ENCODE measurements at regions not wholly inside any gene's neighbourhood (a gene's known extent, or its start where the extent isn't known, plus 50 kb on each side); places are given as distances from the start of the nearest gene placed in this dataset.
"Not testable (repeated sequence)": the region's sequence is repeated elsewhere in the genome, so short reads cannot be mapped to it uniquely, and the experiment has no call there.

DNA sequence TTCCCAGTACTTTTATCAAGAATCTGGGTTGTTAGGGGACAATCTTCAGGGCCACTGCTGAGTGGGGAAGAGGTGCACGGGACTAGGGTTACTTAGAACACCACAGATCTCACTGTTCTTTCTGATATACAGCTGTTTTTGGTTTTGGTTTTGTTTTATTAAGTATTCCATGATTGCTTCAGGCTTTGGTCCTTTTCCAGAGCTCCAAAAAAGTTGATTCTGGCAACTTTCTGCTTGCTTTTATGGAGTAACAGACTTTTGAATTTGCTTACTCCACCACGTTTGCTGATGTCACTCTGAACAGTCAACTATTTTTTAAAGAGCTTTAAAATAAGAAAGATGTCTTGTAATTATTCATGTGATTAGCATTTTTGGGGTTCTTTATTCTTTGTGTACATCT, 368.1 kb upstream of the FOXG1 start:
- Histone ChIP-seq H3K4me3 (ENCODE audit: low read depth, low read length) (no peak overlapping the region), H3K4me1 (ENCODE audit: control insufficient read depth, insufficient read depth, low read length) (no peaks in the 10 kb centered on the region), H3K36me3 (ENCODE audit: control insufficient read depth in 2 of 2, insufficient read depth in 1 of 2, low read length in 2 of 2) (no peaks in the 10 kb centered on the region), H3K9me3 (ENCODE audit: control insufficient read depth, insufficient read depth, low read depth, low read length) (no peaks in the 10 kb centered on the region), H3K27ac (ENCODE audit: extremely low read depth, low read depth, low read length) (no peak overlapping the region)
- ChIA-PET CTCF (interaction anchor here (0.5 kb wide), 1 partner anchor 164 kb away, joined by 3 read pairs; no protein-coding TSS in a partner anchor), POLR2A (no interaction called here)
- TF ChIP-seq TRIM28 (IDR thresholded peaks at IDR 0.05; ENCODE audit: borderline replicate concordance, low read length) (no peak), ZNF501 (tag by site-specific recombination; IDR thresholded peaks at IDR 0.05) (no peak), PRDM4 (tag by site-specific recombination; IDR thresholded peaks at IDR 0.05) (no peak), ZNF785 (tag by site-specific recombination; IDR thresholded peaks at IDR 0.05) (no peak), ZNF324 (tag by site-specific recombination; IDR thresholded peaks at IDR 0.05) (no peak), SP3 (tag by site-specific recombination; IDR thresholded peaks at IDR 0.05) (no peak), ZNF394 (tag by site-specific recombination; IDR thresholded peaks at IDR 0.05; ENCODE audit: borderline replicate concordance) (no peak), BCL11A (tag by site-specific recombination; IDR thresholded peaks at IDR 0.05; ENCODE audit: low read depth) (no peak), SP2 (tag by site-specific recombination; IDR thresholded peaks at IDR 0.05) (no peak), ZNF426 (tag by site-specific recombination; IDR thresholded peaks at IDR 0.05) (no peak), ZNF274 (IDR thresholded peaks at IDR 0.05; ENCODE audit: low read length) (no peak), ZNF274 (tag by site-specific recombination; IDR thresholded peaks at IDR 0.05; ENCODE audit: borderline replicate concordance) (no peak), ZNF629 (tag by site-specific recombination; IDR thresholded peaks at IDR 0.05) (no peak), ZNF623 (tag by site-specific recombination; IDR thresholded peaks at IDR 0.05) (no peak), GLIS1 (tag by site-specific recombination; IDR thresholded peaks at IDR 0.05) (no peak), ZNF776 (tag by site-specific recombination; IDR thresholded peaks at IDR 0.05; ENCODE audit: borderline replicate concordance) (no peak), ZNF146 (tag by site-specific recombination; IDR thresholded peaks at IDR 0.05) (no peak), HOXD13 (CRISPR knock-in tag; IDR thresholded peaks at IDR 0.05; ENCODE audit: borderline replicate concordance) (no peak), GFI1B (tag by site-specific recombination; IDR thresholded peaks at IDR 0.05) (no peak), KLF9 (tag by site-specific recombination; IDR thresholded peaks at IDR 0.05; ENCODE audit: low read depth) (no peak)
- TF ChIP-seq, protein P1, sequence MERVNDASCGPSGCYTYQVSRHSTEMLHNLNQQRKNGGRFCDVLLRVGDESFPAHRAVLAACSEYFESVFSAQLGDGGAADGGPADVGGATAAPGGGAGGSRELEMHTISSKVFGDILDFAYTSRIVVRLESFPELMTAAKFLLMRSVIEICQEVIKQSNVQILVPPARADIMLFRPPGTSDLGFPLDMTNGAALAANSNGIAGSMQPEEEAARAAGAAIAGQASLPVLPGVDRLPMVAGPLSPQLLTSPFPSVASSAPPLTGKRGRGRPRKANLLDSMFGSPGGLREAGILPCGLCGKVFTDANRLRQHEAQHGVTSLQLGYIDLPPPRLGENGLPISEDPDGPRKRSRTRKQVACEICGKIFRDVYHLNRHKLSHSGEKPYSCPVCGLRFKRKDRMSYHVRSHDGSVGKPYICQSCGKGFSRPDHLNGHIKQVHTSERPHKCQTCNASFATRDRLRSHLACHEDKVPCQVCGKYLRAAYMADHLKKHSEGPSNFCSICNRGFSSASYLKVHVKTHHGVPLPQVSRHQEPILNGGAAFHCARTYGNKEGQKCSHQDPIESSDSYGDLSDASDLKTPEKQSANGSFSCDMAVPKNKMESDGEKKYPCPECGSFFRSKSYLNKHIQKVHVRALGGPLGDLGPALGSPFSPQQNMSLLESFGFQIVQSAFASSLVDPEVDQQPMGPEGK (tag by site-specific recombination; IDR thresholded peaks at IDR 0.05): no peak

DNA sequence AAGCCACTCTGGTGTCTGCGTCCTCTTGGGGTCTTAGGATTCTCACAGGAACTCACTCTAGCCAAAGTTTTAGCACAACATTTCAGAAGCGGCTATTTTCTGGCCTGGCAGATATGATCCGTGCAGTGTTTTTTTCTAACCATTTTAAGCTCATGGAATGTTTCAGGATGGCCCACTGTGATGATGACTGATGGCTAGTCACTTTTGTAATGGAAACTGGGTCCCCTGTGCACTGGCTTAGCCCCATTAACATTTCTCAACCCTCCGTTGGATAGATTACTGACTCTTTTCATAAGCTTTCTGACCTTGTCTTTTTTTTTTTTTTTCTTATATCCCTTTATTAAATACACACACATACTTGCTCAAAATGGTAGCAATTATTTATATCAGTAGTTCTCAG, 364.9 kb upstream of the FOXG1 start:
- H3K27ac ChIP-seq (ENCODE audit: extremely low read depth, low read depth, low read length); H3K4me3 ChIP-seq (ENCODE audit: low read depth, low read length); H3K9me3 ChIP-seq (ENCODE audit: control insufficient read depth, insufficient read depth, low read depth, low read length); CTCF ChIA-PET; POLR2A ChIA-PET; H3K36me3 ChIP-seq (ENCODE audit: control insufficient read depth in 2 of 2, insufficient read depth in 1 of 2, low read length in 2 of 2); H3K4me1 ChIP-seq (ENCODE audit: control insufficient read depth, insufficient read depth, low read length): not testable (repeated sequence)

Measured in HEK293 (cell line).